IMR-90 (cell line): ENCODE measurements at regions not wholly inside any gene's neighbourhood (a gene's known extent, or its start where the extent isn't known, plus 50 kb on each side); places are given as distances from the start of the nearest gene placed in this dataset.

Experiments used
- CEBPB ChIP-seq: IDR thresholded peaks from 2 replicates; pipeline ENCODE4 v1.6.1; 2012; ENCODE audit warnings: low read depth, low read length, improper control_type of control experiment
- CHD1 ChIP-seq: IDR thresholded peaks from 2 replicates; pipeline ENCODE4 v1.6.1; 2012; ENCODE audit warnings: low read depth, low read length, improper control_type of control experiment
- CTCF ChIP-seq: conservative IDR thresholded peaks from 2 replicates; pipeline ENCODE4 v1.5.1; 2012; ENCODE audit warnings: mild to moderate bottlenecking, low read depth, low read length, improper control_type of control experiment
- MAFK ChIP-seq: IDR thresholded peaks from 2 replicates; pipeline ENCODE4 v1.6.1; 2012; ENCODE audit warnings: low read depth, low read length, improper control_type of control experiment
- MAZ ChIP-seq: IDR thresholded peaks from 2 replicates; pipeline ENCODE4 v1.6.1; 2012; ENCODE audit warnings: low read depth, mild to moderate bottlenecking, low read length, improper control_type of control experiment, moderate library complexity, borderline replicate concordance
- POLR2A ChIP-seq: IDR thresholded peaks from 2 replicates; pipeline ENCODE4 v1.6.1; 2012; ENCODE audit warnings: mild to moderate bottlenecking, low read depth, low read length
- RAD21 ChIP-seq: IDR thresholded peaks from 2 replicates; pipeline ENCODE4 v1.6.1; 2012; ENCODE audit warnings: low read length, improper control_type of control experiment
- RFX5 ChIP-seq: IDR thresholded peaks from 2 replicates; pipeline ENCODE4 v1.8.0; 2012; ENCODE audit warnings: low read depth, mild to moderate bottlenecking, low read length, moderate library complexity
- SMC3 ChIP-seq: fragments of 150-350 bp; IDR thresholded peaks from 2 replicates; pipeline ENCODE4 v1.6.1; 2016; ENCODE audit warnings: low read depth, mild to moderate bottlenecking, antibody characterized with exemption, low read length, moderate library complexity
- TF ChIP-seq, protein P1 (sequence below): fragments of 150-350 bp; IDR thresholded peaks from 2 replicates; pipeline ENCODE4 v1.6.1; 2017; ENCODE audit warnings: mild to moderate bottlenecking, antibody characterized with exemption, low read length, low read depth

DNA sequence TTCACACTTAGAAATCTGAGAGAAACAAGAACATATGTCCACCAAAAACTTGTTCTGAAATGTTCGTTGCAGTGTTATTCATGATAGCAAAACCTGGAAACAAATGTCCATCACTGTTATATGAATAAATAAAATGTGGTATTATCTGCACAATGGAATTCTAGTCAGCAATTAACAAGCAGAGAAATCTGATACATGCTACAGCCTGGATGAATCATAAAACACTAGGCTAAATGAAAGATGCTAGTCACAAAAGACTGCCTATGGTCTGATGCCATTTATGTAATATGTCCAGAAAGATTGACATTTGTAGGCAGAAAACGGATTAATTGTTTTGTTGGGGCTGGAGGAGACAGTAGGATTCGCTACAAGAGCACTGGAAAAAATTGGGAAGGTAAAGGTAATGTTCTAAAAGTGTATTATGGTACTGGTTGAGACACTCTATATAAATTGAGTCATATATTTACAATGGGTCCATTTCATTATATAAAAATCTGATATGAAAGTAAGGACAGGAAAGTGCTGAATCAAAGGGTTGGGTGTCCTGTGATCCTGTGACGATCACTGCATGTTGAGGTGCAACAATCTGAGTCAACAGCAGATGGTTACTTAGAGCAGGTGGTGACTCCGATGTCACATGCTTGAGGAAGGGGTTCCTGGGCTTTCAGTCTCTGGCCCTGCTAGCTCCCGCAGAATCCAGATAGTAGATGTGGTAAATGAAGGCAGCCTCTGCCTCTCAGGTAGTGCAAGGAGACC, 102.1 kb upstream of the NBPF4 start:
- TF ChIP-seq CHD1 (no peak), POLR2A (no peak), MAFK (no peak), CTCF (no peak), CEBPB (no peak), SMC3 (no peak), RFX5 (no peak), MAZ (no peak), RAD21 (no peak)
- TF ChIP-seq, protein P1, sequence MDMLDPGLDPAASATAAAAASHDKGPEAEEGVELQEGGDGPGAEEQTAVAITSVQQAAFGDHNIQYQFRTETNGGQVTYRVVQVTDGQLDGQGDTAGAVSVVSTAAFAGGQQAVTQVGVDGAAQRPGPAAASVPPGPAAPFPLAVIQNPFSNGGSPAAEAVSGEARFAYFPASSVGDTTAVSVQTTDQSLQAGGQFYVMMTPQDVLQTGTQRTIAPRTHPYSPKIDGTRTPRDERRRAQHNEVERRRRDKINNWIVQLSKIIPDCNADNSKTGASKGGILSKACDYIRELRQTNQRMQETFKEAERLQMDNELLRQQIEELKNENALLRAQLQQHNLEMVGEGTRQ: no peak
